HL-60 (cell line): ENCODE measurements at regions not wholly inside any gene's neighbourhood (a gene's known extent, or its start where the extent isn't known, plus 50 kb on each side); places are given as distances from the start of the nearest gene placed in this dataset.

ENCODE experiments used
- CTCF ChIP-seq: IDR thresholded peaks from one replicate; pipeline ENCODE4 v1.5.1; 2011; ENCODE audit warnings: low read length, control low read depth, inconsistent platforms; ENCODE audit not compliant: insufficient read depth
- GABPA ChIP-seq: IDR thresholded peaks from 2 replicates; pipeline ENCODE4 v1.6.1; 2012; ENCODE audit warnings: low read depth
- POLR2AphosphoS5 ChIP-seq: IDR thresholded peaks from 2 replicates; pipeline ENCODE4 v1.6.1; 2012; ENCODE audit warnings: low read depth
- REST ChIP-seq: IDR thresholded peaks from 2 replicates; pipeline ENCODE4 v1.6.1; 2012; ENCODE audit warnings: low read depth; ENCODE audit not compliant: insufficient replicate concordance
- SPI1 ChIP-seq: IDR thresholded peaks from 2 replicates; pipeline ENCODE4 v1.6.1; 2012; ENCODE audit warnings: low read depth, mild to moderate bottlenecking, borderline replicate concordance

GRCh38 chr1:184157394-184157742, 105.8 kb downstream of the TSEN15 start:
- TF ChIP-seq REST = no peak
- no peak for TF ChIP-seq CTCF
- no peak for TF ChIP-seq SPI1
- no peak for TF ChIP-seq POLR2AphosphoS5
- TF ChIP-seq GABPA = no peak
